HG03442 (cell line): ENCODE measurements at regions not wholly inside any gene's neighbourhood (a gene's known extent, or its start where the extent isn't known, plus 50 kb on each side); places are given as distances from the start of the nearest gene placed in this dataset.
"Not testable (repeated sequence)": the region's sequence is repeated elsewhere in the genome, so short reads cannot be mapped to it uniquely, and the experiment has no call there.

ENCODE experiments used
- ATAC-seq: cut with Tn5 transposase; IDR thresholded peaks from one replicate; pipeline ENCODE4 v1.9.1; 2021; ENCODE audit warnings: mild to moderate bottlenecking, moderate library complexity; ENCODE audit not compliant: unreplicated experiment

GRCh38 chr6:1230689-1231605, 81.0 kb upstream of the FOXQ1 start:
- ATAC-seq: no peak

- ATAC-seq: no peak
Observed at GRCh38 chr6:1230281-1230680, 81.6 kb upstream of the FOXQ1 start.

DNA sequence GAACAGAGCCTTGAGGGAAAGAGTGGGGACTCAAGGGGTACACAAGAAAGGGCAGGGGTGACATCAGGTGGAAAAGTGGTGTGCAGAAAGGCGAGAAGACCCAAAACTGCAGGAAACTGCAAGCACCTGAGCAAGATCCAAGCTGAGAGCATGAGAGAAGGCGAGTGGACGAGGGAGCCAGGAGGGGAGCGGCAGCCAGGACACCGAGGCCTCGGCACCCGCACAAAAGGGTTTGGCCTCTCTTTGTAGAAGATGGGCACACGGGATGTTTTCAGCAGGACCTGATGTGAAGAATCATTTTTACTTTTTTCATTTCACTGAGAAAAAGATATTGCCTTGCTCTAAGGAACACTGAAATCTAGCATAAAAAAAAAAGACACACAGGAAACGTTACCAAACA, 82.1 kb upstream of the FOXQ1 start:
- no peak for ATAC-seq

DNA sequence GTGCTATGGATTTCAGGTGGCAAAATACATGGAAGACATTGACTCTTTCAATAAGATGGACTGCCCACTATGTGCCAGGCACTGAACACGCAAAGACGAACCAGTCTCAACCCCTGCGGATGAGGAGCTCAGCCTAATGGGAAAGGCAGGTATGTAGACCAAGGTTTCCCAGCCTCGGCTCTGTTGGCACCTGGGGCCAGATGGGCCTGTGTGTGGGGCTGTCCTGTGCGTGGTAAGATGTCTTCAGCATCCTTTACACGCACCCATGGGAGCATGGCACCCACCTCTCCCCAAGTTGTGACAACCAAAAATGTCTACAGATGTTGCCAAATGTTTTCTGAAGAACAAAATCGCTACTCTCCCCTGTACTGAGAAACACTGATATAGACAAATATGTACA, 82.6 kb upstream of the FOXQ1 start:
- ATAC-seq: no peak

DNA sequence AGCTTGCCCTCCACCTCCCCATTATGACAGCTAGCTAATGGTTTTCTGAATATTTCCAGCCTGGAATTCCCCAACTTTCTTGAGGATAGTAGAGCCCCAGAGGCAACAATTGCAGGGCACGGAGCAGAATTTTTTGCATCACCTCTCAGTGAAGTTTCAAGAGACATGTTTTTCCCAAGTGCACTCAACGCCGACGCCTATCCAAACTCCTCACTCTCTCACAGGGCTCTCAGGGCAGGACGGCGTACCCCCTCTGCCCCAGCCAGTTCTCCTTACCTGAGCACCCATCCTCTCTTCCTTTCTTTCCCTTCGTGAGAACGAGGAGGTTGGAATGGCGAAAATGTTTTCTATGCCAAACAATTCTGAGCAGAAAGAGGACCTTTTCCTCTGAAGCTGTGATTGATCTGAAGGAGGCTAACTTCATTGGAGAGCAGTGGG, 83.1 kb upstream of the FOXQ1 start:
- ATAC-seq: no peak

DNA sequence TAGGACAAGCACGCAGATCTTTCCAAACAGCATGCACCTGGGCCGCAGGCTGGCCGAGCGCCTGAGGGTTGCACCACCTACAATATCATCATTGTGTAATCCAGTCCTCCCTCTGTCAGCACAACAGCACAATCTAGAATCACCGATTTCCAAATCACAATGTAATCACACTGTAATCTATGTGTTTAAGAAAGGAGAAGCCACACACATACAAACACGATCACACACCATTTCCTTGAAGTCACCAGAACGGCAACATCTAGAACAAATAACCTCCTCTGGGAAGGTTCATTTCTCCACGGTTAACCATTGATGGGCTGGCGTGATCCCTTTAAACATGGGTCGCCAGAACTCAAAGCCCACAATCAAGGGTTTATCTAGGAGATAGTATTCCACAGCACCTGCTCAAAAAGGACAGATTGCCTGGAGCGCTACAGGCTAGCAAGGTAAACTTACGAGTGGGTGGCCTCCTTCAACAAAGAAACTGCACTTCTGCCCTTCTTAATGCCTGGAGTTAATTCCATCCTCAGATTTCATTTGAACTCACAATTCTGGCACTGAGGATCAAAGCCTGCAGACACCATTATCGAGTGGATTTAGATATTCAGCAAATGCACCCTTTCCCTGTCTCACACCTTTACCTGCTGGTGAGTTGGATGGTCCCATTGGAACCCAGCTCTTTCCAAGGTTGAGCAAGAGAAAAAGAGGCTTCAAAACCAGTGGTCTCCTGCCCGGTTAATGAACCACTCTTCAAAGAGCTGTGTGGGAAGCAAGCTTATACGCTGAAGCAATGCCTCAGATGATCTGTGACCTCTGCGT, 83.8 kb upstream of the FOXQ1 start:
- ATAC-seq: no peak

DNA sequence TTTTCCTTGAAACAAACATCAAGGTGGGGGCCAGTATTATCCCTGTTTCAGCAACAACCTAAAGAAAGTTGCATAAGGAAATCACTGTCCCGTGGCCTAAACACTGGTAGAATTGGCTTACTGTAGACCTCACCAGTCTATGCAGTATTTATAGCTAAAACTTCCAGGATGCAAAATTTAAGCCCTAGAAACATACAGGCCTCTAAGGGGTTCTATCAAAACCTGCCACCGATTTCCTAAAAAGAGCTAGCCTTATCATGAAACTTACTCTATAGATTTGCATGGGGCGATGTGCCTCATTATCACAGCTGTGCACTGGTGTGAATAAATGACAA, 84.3 kb upstream of the FOXQ1 start:
- no peak for ATAC-seq

DNA sequence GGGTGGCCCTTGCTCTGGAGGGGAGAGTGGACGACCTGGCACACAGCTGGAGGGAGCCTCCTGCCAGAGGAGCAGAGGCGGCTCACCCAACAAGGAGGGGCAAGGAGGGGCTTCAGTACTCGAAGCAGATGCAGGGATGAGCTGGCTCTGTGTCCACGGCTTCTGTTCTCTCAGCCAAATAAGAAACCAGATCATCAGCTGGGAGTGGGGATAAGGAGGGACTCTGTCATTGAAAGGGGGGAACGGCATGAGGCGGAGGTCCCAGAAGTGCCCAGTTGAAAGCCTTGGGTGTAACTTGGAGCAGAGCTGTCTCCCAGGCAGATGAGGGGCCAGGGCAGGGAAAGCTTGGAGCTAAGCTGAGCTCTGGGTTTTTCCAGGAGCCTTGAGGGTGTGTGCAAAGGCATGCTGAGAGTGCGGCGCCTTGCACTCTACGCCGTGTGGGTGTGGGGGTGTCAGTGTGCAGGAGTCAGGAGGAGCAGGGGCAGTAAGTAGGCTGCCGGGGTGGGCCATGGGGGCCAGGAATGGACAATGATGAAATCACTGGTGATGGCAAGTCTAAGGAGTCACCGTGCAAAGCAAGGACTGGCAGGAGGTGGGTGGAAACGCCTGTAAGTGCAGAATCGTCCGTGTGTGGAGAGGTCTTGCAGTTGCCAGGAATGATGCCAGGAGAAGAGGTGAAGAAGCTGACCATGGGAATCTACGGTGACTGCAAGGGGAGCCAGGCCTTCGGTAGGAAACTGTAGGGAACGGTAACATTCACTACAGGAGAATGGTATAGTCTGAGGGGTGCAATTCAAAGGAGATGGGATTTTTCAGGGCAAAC, 85.4 kb upstream of the FOXQ1 start:
- no peak for ATAC-seq

GRCh38 chr6:1224514-1224913, 87.4 kb upstream of the FOXQ1 start:
- no peak for ATAC-seq

DNA sequence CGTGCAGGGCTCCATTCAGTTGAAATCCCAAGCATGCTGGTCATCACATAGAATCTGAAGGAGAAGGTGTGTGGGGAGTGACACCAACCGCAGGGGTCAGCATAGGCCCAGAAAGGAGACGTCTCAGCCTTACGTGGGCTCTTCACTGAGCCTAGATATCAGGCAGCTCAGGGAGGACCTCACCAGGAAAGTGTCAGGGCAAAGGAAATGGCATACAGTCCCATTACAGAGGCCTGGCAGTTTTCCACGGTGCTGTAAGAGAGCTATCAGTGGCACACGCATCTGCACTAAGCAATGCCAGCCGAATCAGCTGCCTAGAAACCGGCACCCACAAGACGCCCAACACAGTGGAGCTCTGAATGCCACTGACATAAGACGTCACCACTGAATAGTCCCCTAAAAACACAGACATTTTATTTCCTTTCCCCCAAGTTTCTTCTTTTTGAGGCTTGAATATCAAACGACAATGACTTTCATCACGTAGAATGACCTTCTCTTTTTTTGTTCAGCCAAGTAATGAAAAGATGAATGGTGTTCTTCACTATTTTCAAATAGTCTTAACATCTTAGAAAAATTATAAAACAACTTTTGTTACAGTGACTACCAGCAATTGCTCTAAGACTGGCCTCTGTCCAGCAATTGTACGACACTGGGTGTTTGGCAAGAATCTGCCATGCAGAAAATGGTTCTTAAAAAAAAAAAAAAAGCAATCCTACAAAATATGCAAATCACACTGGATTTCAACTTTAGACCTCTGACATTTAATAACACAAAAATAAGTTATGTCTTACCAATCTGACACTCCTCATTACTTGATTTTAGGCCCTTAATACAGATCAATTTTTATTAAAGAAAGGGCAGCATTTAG, 88.9 kb upstream of the FOXQ1 start:
- ATAC-seq: no peak

DNA sequence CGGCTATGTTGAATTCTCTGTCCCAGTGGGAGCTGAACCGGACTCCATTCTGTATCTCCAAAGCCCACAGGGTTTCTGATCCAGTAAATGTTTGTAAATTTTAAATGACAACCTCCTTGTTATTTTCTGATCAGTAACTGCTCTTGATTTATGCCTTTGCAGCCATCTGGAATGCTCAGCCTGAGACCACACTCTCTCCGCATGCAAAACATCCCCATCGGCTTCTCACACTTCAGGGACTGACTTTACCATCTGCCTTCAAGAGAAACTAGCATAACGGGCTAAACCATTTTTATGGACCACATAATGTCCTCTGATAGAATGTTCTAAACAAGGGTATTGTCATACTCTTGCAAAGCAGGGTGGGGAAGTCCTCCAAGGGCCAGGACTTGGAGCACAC, 94.5 kb upstream of the FOXQ1 start:
- ATAC-seq: no peak

- no peak for ATAC-seq
Observed at GRCh38 chr6:1216488-1216974, 95.4 kb upstream of the FOXQ1 start.

GRCh38 chr6:1215884-1216487, 95.9 kb upstream of the FOXQ1 start:
- ATAC-seq: no peak

- no peak for ATAC-seq
Observed at GRCh38 chr6:1215023-1215422, 96.9 kb upstream of the FOXQ1 start.

DNA sequence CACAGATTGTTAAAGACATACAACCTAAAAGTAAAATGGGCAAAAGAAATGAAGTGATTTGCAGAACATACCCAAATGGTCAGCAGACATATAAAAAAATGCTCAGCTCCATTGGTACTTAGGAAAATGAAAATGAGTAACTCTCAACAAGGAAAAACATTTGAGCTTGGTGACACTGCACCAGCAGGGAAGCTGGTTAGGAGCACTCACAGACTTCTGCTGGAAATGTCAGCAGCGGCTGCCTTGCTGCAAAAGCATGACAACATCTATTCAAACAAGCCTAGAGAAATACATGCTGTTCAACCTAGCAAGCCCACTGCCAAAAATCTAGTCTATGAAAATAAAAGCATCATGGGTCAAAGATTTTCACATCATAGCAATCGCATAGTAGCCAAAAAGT, 99.0 kb upstream of the FOXQ1 start:
- no peak for ATAC-seq

GRCh38 chr6:1212138-1212537, 99.8 kb upstream of the FOXQ1 start:
- not testable (repeated sequence) for ATAC-seq

- ATAC-seq: not testable (repeated sequence)
Observed at GRCh38 chr6:1210631-1211030, 101.3 kb upstream of the FOXQ1 start.

DNA sequence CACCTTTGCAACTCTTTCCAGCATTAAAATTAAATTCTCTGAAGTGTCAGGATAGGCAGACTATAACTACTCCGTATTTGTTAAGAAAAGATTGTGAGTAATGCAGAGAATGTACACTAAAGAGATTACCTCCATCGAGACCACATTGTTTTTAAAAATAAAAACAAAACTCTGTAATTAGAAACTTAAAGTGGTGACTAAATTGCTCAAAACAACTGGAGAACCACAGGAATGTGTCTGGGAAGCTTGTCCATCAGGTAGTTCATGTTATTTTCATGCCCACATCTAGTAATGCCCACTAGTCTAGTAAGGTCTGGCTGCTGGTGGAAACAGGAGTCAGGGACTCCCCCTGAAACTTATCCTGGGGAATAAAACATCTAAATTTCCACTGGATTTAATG, 103.0 kb upstream of the FOXQ1 start:
- ATAC-seq: no peak

DNA sequence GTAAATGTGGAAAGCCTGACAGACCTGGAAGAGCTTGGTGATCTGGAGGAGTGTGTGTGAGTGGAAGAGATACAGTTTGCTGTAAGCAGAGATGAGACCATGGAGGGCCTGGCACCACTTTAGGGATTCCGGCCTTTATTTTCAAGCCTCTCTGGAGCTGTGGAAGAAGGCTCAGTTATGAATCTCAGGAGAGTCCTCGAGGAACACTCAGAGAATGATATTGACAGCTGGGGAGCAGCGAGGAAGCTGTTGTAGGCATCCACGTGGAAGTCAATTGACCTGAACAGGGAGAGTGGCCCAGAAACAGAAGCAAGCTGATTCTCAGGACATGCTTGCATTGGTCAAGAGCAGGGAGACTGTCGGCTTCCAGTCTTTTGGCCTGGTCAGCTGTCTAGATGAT, 108.4 kb upstream of the FOXQ1 start:
- no peak for ATAC-seq

DNA sequence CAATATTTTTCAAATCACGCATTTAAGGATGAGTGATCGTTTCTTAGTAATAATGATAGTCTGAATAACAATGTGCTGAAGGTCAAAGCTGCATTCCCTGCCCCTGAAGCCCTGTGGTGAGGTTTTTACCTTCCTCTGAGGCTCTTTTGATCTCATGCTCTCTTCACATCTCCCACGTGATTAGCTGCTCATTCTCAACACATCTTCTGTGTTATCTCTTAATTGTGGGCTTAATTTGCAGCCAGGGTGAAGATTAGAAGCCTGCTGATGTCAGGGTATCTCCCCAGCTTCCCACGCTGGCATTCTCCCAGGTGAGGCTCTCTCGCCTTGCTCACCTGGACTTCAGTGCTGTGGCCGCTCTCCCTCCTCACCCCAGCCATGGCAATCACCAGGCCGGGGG, 109.7 kb upstream of the FOXQ1 start:
- ATAC-seq: no peak
